Thyroid gland (tissue), 4 donors: ENCODE measurements at regions not wholly inside any gene's neighbourhood (a gene's known extent, or its start where the extent isn't known, plus 50 kb on each side); places are given as distances from the start of the nearest gene placed in this dataset.

Experiments used
- CTCF ChIP-seq, 6 experiments: fragments of 200-600 bp in 3 of 6; fragments of 450-650 bp in 3 of 6; sonication (generic) in 3 of 6; IDR thresholded peaks; one replicate each; pipeline ENCODE4 v1.5.1; 2016 to 2019; ENCODE audit warnings: antibody characterized with exemption in 6 of 6, mild to moderate bottlenecking in 2 of 6, inconsistent platforms in 1 of 6, moderate library complexity in 1 of 6
- POLR2A ChIP-seq, 2 donors: fragments of 450-650 bp; IDR thresholded peaks; one replicate each; pipeline ENCODE4 v1.6.1; 2017; ENCODE audit warnings: antibody characterized with exemption in 2 of 2, mild to moderate bottlenecking in 2 of 2, moderate library complexity in 1 of 2

GRCh38 chr10:128438417-128439063 lies 312.3 kb upstream of the MKI67 start:
- TF ChIP-seq CTCF (IDR thresholded peaks at IDR 0.05), result no peak
- no peak for TF ChIP-seq POLR2A (IDR thresholded peaks at IDR 0.05)
